ENCODE measurements at regions not wholly inside any gene's neighbourhood (a gene's known extent, or its start where the extent isn't known, plus 50 kb on each side); places are given as distances from the start of the nearest gene placed in this dataset.

DNA sequence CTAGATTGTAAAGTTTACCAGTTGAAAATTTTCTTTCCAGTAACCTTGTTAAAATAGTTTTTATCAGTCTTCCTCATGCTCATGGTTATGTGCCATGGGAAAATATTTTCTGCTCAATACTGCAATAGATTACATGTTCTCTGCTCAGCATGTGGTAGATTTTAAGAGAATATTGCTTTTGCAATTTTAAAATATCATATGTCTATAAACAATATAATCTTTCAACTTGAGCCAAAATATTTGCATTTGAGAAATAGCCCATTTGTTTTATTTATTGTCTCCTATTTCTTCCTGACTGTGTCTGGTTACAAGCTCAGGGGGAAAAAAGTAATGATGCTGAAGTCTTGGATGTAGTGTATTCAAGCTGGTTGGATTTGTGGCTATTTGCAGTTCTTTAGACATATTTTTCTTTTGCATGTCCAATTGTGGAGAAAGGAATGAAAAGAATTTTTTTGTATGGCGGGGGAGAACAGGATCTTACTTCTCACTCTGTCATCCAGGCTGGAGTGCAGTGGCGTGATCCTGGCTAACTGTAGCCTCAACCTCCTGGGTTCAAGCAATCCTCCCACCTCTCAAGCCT is 342.6 kb upstream of the NAV3 start:
- Histone ChIP-seq H3K4me2 (ENCODE audit: low read length) (no peak overlapping the region), H3K27ac (ENCODE audit: low read length) (no peak overlapping the region), H4K20me1 (ENCODE audit: insufficient read depth, low read length) (no peaks in the 10 kb centered on the region), H3K79me2 (ENCODE audit: low read length) (no peaks in the 10 kb centered on the region), H3K9ac (ENCODE audit: low read length) (no peak overlapping the region), H3K9me3 (ENCODE audit: insufficient read depth, low read length) (no peaks in the 10 kb centered on the region), H3K4me1 (ENCODE audit: low read length) (no peaks in the 10 kb centered on the region), H3K36me3 (replicated peaks; ENCODE audit: low read depth, low read length) (no peaks in the 10 kb centered on the region), H3K27me3 (ENCODE audit: low read depth, low read length) (no peaks in the 10 kb centered on the region), H2AFZ (ENCODE audit: low read depth, low read length) (no peak overlapping the region), H3K4me3 (ENCODE audit: low read length) (no peak overlapping the region)
- TF ChIP-seq, protein P1, sequence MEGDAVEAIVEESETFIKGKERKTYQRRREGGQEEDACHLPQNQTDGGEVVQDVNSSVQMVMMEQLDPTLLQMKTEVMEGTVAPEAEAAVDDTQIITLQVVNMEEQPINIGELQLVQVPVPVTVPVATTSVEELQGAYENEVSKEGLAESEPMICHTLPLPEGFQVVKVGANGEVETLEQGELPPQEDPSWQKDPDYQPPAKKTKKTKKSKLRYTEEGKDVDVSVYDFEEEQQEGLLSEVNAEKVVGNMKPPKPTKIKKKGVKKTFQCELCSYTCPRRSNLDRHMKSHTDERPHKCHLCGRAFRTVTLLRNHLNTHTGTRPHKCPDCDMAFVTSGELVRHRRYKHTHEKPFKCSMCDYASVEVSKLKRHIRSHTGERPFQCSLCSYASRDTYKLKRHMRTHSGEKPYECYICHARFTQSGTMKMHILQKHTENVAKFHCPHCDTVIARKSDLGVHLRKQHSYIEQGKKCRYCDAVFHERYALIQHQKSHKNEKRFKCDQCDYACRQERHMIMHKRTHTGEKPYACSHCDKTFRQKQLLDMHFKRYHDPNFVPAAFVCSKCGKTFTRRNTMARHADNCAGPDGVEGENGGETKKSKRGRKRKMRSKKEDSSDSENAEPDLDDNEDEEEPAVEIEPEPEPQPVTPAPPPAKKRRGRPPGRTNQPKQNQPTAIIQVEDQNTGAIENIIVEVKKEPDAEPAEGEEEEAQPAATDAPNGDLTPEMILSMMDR (IDR thresholded peaks at IDR 0.05; ENCODE audit: low read depth, low read length): no peak
- no peak for TF ChIP-seq EZH2phosphoT487 (IDR thresholded peaks at IDR 0.05; ENCODE audit: low read depth)

DNA sequence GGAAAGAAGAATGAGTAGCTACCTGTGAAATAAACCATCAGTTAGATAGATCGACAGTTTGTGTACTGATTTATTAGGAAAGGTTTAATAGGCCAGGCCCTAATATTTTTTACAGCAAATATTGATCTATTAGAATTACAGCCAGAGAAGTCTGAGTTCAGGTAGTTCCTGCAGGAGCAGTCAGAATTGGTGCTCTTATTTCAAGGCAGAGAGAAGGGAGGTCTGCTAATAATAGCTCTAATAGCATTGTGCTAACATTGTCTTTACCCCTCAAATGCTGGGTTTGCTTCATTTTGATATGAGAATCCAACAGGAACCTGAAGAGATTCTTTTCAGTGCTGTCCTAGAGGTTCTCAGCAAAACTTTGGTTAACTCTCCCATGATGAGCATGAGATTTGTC is 343.8 kb upstream of the NAV3 start:
- no peaks in the 10 kb centered on the region for H3K9me3 ChIP-seq (ENCODE audit: insufficient read depth, low read length)
- H3K9ac ChIP-seq (ENCODE audit: low read length): no peak overlapping the region

GRCh38 chr12:77485961-77486854 is 344.5 kb upstream of the NAV3 start:
- Histone ChIP-seq H4K20me1 (ENCODE audit: insufficient read depth, low read length) (no peaks in the 10 kb centered on the region), H3K4me2 (ENCODE audit: low read length) (no peak overlapping the region), H3K27me3 (ENCODE audit: low read depth, low read length) (no peaks in the 10 kb centered on the region), H3K9me3 (ENCODE audit: insufficient read depth, low read length) (no peaks in the 10 kb centered on the region), H2AFZ (ENCODE audit: low read depth, low read length) (no peak overlapping the region), H3K4me3 (ENCODE audit: low read length) (no peak overlapping the region), H3K36me3 (replicated peaks; ENCODE audit: low read depth, low read length) (no peaks in the 10 kb centered on the region), H3K9ac (ENCODE audit: low read length) (no peak overlapping the region), H3K4me1 (ENCODE audit: low read length) (no peaks in the 10 kb centered on the region), H3K79me2 (ENCODE audit: low read length) (no peaks in the 10 kb centered on the region), H3K27ac (ENCODE audit: low read length) (no peak overlapping the region)
- TF ChIP-seq EZH2phosphoT487 (IDR thresholded peaks at IDR 0.05; ENCODE audit: low read depth): no peak
- TF ChIP-seq, protein P1 (IDR thresholded peaks at IDR 0.05; ENCODE audit: low read depth, low read length): no peak

More for the DNA sequence above, 343.8 kb upstream of the NAV3 start:
- Histone ChIP-seq H3K4me2 (ENCODE audit: low read length) (no peak overlapping the region), H2AFZ (ENCODE audit: low read depth, low read length) (no peak overlapping the region), H3K79me2 (ENCODE audit: low read length) (no peaks in the 10 kb centered on the region), H3K27ac (ENCODE audit: low read length) (no peak overlapping the region), H3K4me1 (ENCODE audit: low read length) (no peaks in the 10 kb centered on the region), H3K36me3 (replicated peaks; ENCODE audit: low read depth, low read length) (no peaks in the 10 kb centered on the region), H4K20me1 (ENCODE audit: insufficient read depth, low read length) (no peaks in the 10 kb centered on the region), H3K27me3 (ENCODE audit: low read depth, low read length) (no peaks in the 10 kb centered on the region), H3K4me3 (ENCODE audit: low read length) (no peak overlapping the region)
- TF ChIP-seq EZH2phosphoT487 (IDR thresholded peaks at IDR 0.05; ENCODE audit: low read depth): no peak
- TF ChIP-seq, protein P1 (IDR thresholded peaks at IDR 0.05; ENCODE audit: low read depth, low read length): no peak

- no peaks in the 10 kb centered on the region for H3K79me2 ChIP-seq (ENCODE audit: low read length)
These were observed 349.0 kb upstream of the NAV3 start for GRCh38 chr12:77481687-77482086.

More at GRCh38 chr12:77481687-77482086, 349.0 kb upstream of the NAV3 start:
- no peak for TF ChIP-seq EZH2phosphoT487 (IDR thresholded peaks at IDR 0.05; ENCODE audit: low read depth)
- TF ChIP-seq, protein P1 (IDR thresholded peaks at IDR 0.05; ENCODE audit: low read depth, low read length): no peak
- H3K27me3 ChIP-seq (ENCODE audit: low read depth, low read length): no peaks in the 10 kb centered on the region
- H3K27ac ChIP-seq (ENCODE audit: low read length): no peak overlapping the region
- no peaks in the 10 kb centered on the region for H3K4me1 ChIP-seq (ENCODE audit: low read length)
- no peaks in the 10 kb centered on the region for H4K20me1 ChIP-seq (ENCODE audit: insufficient read depth, low read length)
- H3K9ac ChIP-seq (ENCODE audit: low read length): no peak overlapping the region
- H3K9me3 ChIP-seq (ENCODE audit: insufficient read depth, low read length): no peaks in the 10 kb centered on the region
- H3K4me2 ChIP-seq (ENCODE audit: low read length): no peak overlapping the region
- no peaks in the 10 kb centered on the region for H3K36me3 ChIP-seq (replicated peaks; ENCODE audit: low read depth, low read length)
- no peak overlapping the region for H3K4me3 ChIP-seq (ENCODE audit: low read length)
- no peak overlapping the region for H2AFZ ChIP-seq (ENCODE audit: low read depth, low read length)
